Mesothelial cell of epicardium (in vitro differentiated cells): ENCODE measurements at regions not wholly inside any gene's neighbourhood (a gene's known extent, or its start where the extent isn't known, plus 50 kb on each side); places are given as distances from the start of the nearest gene placed in this dataset.

Experiments used
- DNase-seq, 2 experiments: peaks; one replicate each; pipeline ENCODE4 v3.0.0; 2021; ENCODE audit warnings: low spot score in 2 of 2; ENCODE audit not compliant: unreplicated experiment in 2 of 2
- H3K27ac Mint-ChIP-seq: 2 replicates; pipeline ENCODE4 v1.8.0; 2021; ENCODE audit warnings: mixed read lengths
- H3K27me3 Mint-ChIP-seq: 2 replicates; pipeline ENCODE4 v1.8.0; 2021; ENCODE audit warnings: low read depth, mixed read lengths
- H3K36me3 Mint-ChIP-seq: 2 replicates; pipeline ENCODE4 v1.8.0; 2021; ENCODE audit warnings: mixed read lengths
- H3K4me1 Mint-ChIP-seq: 2 replicates; pipeline ENCODE4 v1.8.0; 2021; ENCODE audit warnings: mixed read lengths
- H3K4me3 Mint-ChIP-seq: 2 replicates; pipeline ENCODE4 v1.8.0; 2021; ENCODE audit warnings: mild to moderate bottlenecking, moderate library complexity, mixed read lengths
- H3K9me3 Mint-ChIP-seq: 2 replicates; pipeline ENCODE4 v1.8.0; 2021; ENCODE audit warnings: mixed read lengths
- CTCF ChIP-seq: fragments of 200-600 bp; sonication (generic); IDR thresholded peaks from one replicate; pipeline ENCODE4 v1.5.0; 2021; ENCODE audit warnings: antibody characterized with exemption; ENCODE audit not compliant: unreplicated experiment

- H3K27me3 Mint-ChIP-seq: no peaks in the 10 kb centered on the region
- no peak overlapping the region for H3K4me3 Mint-ChIP-seq
- no peak for DNase-seq
- H3K9me3 Mint-ChIP-seq: peaks cover 3% of the 10 kb centered on the region
- H3K36me3 Mint-ChIP-seq: no peaks in the 10 kb centered on the region
- peaks cover 32% of the 10 kb centered on the region for H3K4me1 Mint-ChIP-seq
- TF ChIP-seq CTCF: no peak
- peak overlapping the region; percentile 56 for H3K27ac Mint-ChIP-seq
Observed at GRCh38 chr6:139819776-139820175, 445.3 kb upstream of the CITED2 start.

DNA sequence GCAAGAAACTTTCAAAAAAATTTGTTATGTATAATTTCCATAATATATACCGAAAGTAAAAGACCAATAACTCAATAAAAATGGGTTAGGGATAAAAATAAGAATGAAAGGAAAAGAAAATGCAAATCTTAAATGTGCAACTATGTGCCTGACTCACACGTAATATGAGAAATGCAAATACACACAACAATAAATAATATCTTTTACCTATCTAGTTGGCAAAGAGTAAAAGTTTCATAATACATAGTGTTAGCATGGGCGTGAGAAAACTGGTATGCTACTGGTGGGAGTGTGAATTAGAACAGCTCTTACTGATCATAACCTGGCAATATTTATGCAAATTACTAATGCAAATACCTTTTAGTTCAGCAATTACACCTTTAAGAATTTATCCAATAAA is 438.5 kb upstream of the CITED2 start:
- Mint-ChIP-seq H3K27me3 (no peaks in the 10 kb centered on the region), H3K4me3 (no peak overlapping the region), H3K36me3 (no peaks in the 10 kb centered on the region), H3K9me3 (peaks cover 11% of the 10 kb centered on the region), H3K27ac (no peak overlapping the region), H3K4me1 (no peaks in the 10 kb centered on the region)
- TF ChIP-seq CTCF: no peak
- no peak for DNase-seq

DNA sequence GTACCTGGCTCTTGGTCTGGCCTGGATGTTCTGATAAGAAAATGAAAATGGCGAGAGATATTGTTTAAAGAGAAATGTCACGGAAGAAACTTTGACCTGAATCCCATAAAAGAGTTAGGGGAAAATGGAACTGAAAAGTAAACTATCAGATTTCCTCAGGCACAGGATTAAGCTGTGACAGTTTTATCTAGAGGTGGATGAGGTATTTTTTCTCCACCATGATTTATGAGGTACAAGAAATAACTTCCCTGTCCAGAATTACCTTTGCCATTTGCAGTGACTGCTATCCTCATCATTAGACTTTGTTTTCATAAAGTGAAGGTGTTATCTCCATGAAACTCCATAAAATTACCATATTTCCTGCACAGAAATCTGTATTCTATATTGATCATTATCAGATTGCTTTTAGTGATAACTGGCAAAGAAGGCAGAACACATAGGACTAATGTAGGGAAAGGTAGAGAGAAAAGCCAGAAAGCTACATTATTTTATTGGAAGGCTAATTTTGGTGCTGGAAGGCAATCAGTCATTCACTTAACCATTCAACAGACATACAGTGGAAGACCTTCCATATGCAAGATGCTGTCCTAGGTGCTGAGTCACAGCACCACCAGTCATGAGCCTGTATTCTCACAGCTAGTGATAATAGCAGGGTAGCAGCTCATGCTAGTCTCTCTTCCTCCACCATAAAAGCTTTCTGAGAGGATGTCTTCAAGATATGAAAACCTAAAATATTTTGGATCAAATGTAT is 427.3 kb upstream of the CITED2 start:
- no peak overlapping the region for H3K27ac Mint-ChIP-seq
- no peak for DNase-seq
- H3K36me3 Mint-ChIP-seq: no peaks in the 10 kb centered on the region
- no peak for TF ChIP-seq CTCF
- H3K27me3 Mint-ChIP-seq: no peaks in the 10 kb centered on the region
- H3K9me3 Mint-ChIP-seq: peaks cover 5% of the 10 kb centered on the region
- no peak overlapping the region for H3K4me3 Mint-ChIP-seq
- H3K4me1 Mint-ChIP-seq: peaks cover 7% of the 10 kb centered on the region

DNA sequence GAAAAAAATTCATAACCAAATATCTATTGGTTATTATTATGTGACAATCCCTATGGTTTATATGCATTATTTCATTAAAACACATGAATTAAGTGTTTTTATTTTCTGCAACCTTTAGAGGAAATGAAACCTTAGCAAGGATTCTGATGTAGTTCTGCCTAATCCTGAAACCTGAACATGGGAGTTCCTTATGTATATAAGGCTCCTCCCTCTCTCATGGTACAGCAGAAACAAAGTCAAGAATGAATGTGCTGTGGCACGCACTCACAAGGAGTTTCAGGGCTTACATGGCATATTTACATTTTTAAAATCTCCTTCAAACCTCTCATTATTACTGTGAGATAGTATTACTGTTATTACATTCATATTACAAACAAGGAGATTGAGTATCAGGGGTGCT is 426.4 kb upstream of the CITED2 start:
- H3K36me3 Mint-ChIP-seq: no peaks in the 10 kb centered on the region
- no peak overlapping the region for H3K4me3 Mint-ChIP-seq
- H3K27me3 Mint-ChIP-seq: no peaks in the 10 kb centered on the region
- H3K9me3 Mint-ChIP-seq: peaks cover 6% of the 10 kb centered on the region
- no peak for TF ChIP-seq CTCF
- H3K4me1 Mint-ChIP-seq: peaks cover 7% of the 10 kb centered on the region
- H3K27ac Mint-ChIP-seq: no peak overlapping the region
- DNase-seq: no peak

- DNase-seq: no peak
- Mint-ChIP-seq H3K9me3 (peaks cover 35% of the 10 kb centered on the region), H3K27me3 (no peaks in the 10 kb centered on the region), H3K36me3 (peaks cover 11% of the 10 kb centered on the region), H3K4me3 (no peak overlapping the region), H3K27ac (no peak overlapping the region), H3K4me1 (peaks cover 2% of the 10 kb centered on the region)
- no peak for TF ChIP-seq CTCF
Observed at GRCh38 chr6:139790527-139790926, 416.1 kb upstream of the CITED2 start.
